ENCODE measurements at regions not wholly inside any gene's neighbourhood (a gene's known extent, or its start where the extent isn't known, plus 50 kb on each side); places are given as distances from the start of the nearest gene placed in this dataset.

- Histone ChIP-seq H3K4me3 (replicated peaks in 1 of 2; ENCODE audit: low read depth in 1 of 2, low read length in 2 of 2) (no peak overlapping the region), H3K4me2 (ENCODE audit: low read length) (no peak overlapping the region), H3K27me3 (ENCODE audit: insufficient read depth, low read length) (no peaks in the 10 kb centered on the region), H3K36me3 (ENCODE audit: control insufficient read depth in 1 of 2, insufficient read depth in 2 of 2, low read length in 2 of 2) (no peaks in the 10 kb centered on the region), H3K27ac (ENCODE audit: low read depth, low read length) (no peak overlapping the region), H3K9me3 (ENCODE audit: control insufficient read depth in 1 of 2, insufficient read depth in 1 of 2, low read depth in 1 of 2, low read length in 2 of 2) (no peaks in the 10 kb centered on the region), H3K79me2 (ENCODE audit: insufficient read depth, low read length) (no peaks in the 10 kb centered on the region), H3K9me2 (ENCODE audit: insufficient read depth) (no peaks in the 10 kb centered on the region), H3K9ac (ENCODE audit: low read length) (no peak overlapping the region), H3K4me1 (ENCODE audit: control insufficient read depth in 1 of 2, insufficient read depth in 2 of 2, low read length in 2 of 2) (0 out of 4 replicates have a peak, but pooled peaks cover 0 to 3% of the 10 kb centered on the region in 2 experiments), H2AFZ (ENCODE audit: low read depth, low read length, poor library complexity, severe bottlenecking) (no peak overlapping the region), H4K20me1 (ENCODE audit: insufficient read depth) (no peaks in the 10 kb centered on the region)
- RAD21 ChIA-PET (ENCODE audit: low non-redundant PET in 1 of 2, low total read pairs in 2 of 2, uncharacterized antibody in 2 of 2, unreplicated experiment in 2 of 2): interaction anchor here in 1 of 2 experiments (0.6 kb wide), 1 partner anchor 92 kb away, joined by 3 read pairs; no protein-coding TSS in a partner anchor
- POLR2A ChIA-PET: no interaction called here
- no peak for ATAC-seq
- TF ChIP-seq ELF1 (IDR thresholded peaks at IDR 0.05; ENCODE audit: borderline replicate concordance, low read depth) (no peak), POLR2AphosphoS5 (IDR thresholded peaks at IDR 0.05; ENCODE audit: low read depth, low read length) (no peak), POLR2A (IDR thresholded peaks at IDR 0.05; ENCODE audit: borderline replicate concordance, extremely low read depth, insufficient read depth, insufficient read length) (no peak), EZH2phosphoT487 (IDR thresholded peaks at IDR 0.05; ENCODE audit: borderline replicate concordance) (no peak), EZH2 (IDR thresholded peaks at IDR 0.05) (no peak), RAD21 (IDR thresholded peaks at IDR 0.05; ENCODE audit: low read depth) (no peak), SRF (IDR thresholded peaks at IDR 0.05; ENCODE audit: low read depth) (no peak), FOSL1 (IDR thresholded peaks at IDR 0.05; ENCODE audit: low read depth) (no peak), CTCF (IDR thresholded peaks at IDR 0.05 in 2 of 3, conservative IDR thresholded peaks at IDR 0.05 in 1 of 3; ENCODE audit: borderline replicate concordance in 1 of 3, insufficient read depth in 1 of 3, low read depth in 2 of 3, low read length in 2 of 3) (no peak), ZFX (IDR thresholded peaks at IDR 0.05) (no peak), TCF7L2 (IDR thresholded peaks at IDR 0.05; ENCODE audit: borderline replicate concordance, extremely low read depth, insufficient read depth, insufficient read length) (no peak)
- CTCF ChIA-PET: no interaction called here
- BruUV-seq (replicated peaks): no TSS peak
- intact Hi-C loops (cut with micrococcal nuclease): no loop called here
- DNase-seq (ENCODE audit: low read depth, low spot score): no peak
Measured at GRCh38 chr10:30556189-30556588, 73.4 kb downstream of the LYZL2 start.
